K562 (cell line): ENCODE measurements at regions not wholly inside any gene's neighbourhood (a gene's known extent, or its start where the extent isn't known, plus 50 kb on each side); places are given as distances from the start of the nearest gene placed in this dataset.

Source experiments
- BCOR ChIP-seq: fragments of 450-650 bp; IDR thresholded peaks from 2 replicates; pipeline ENCODE4 v1.6.1; 2016
- ESRRA ChIP-seq: fragments of 450-650 bp; IDR thresholded peaks from 2 replicates; pipeline ENCODE4 v1.6.1; 2014; ENCODE audit warnings: low read depth, mild to moderate bottlenecking, moderate library complexity, borderline replicate concordance
- FOXA3 ChIP-seq, 2 experiments: fragments of 450-650 bp in 1 of 2; sonication (generic) in 1 of 2; formaldehyde crosslinking; IDR thresholded peaks in 1 of 2; conservative IDR thresholded peaks in 1 of 2; 2 replicates each; pipeline versions ENCODE4 v1.4.0 to v1.8.0; 2020 to 2022; ENCODE audit warnings: mild to moderate bottlenecking in 2 of 2, missing genetic modification reagents in 1 of 2
- FOXK2 ChIP-seq, 2 experiments: fragments of 450-650 bp; IDR thresholded peaks in 1 of 2; conservative IDR thresholded peaks in 1 of 2; 2 replicates each; pipeline ENCODE4 v1.6.1; 2016; ENCODE audit warnings: low read depth in 2 of 2, mild to moderate bottlenecking in 1 of 2
- HMG20A ChIP-seq: fragments of 450-650 bp; formaldehyde crosslinking; conservative IDR thresholded peaks from 2 replicates; pipeline ENCODE4 v1.4.0; 2020; ENCODE audit warnings: mild to moderate bottlenecking, mixed read lengths
- HMGN3 ChIP-seq: IDR thresholded peaks from 2 replicates; pipeline ENCODE4 v1.6.1; 2011; ENCODE audit warnings: borderline replicate concordance, low read depth, mild to moderate bottlenecking, mixed read lengths, low read length; ENCODE audit not compliant: insufficient read length; ENCODE audit errors: extremely low read depth
- IFI16 ChIP-seq: fragments of 250-450 bp; sonication (Bioruptor Pico); IDR thresholded peaks from 2 replicates; pipeline ENCODE4 v2.1.2; 2022; ENCODE audit warnings: mild to moderate bottlenecking, inconsistent platforms
- ILK ChIP-seq: fragments of 450-650 bp; IDR thresholded peaks from 2 replicates; pipeline ENCODE4 v1.6.1; 2016; ENCODE audit warnings: missing genetic modification characterization, low read depth, mild to moderate bottlenecking, missing compliant biosample characterization, moderate library complexity, borderline replicate concordance
- LARP7 ChIP-seq: fragments of 450-650 bp; IDR thresholded peaks from 2 replicates; pipeline ENCODE4 v1.6.1; 2016
- LEF1 ChIP-seq: fragments of 450-650 bp; IDR thresholded peaks from 2 replicates; pipeline ENCODE4 v1.6.1; 2016; ENCODE audit warnings: mild to moderate bottlenecking
- MIER1 ChIP-seq: fragments of 450-650 bp; IDR thresholded peaks from 2 replicates; pipeline ENCODE4 v1.6.1; 2016; ENCODE audit warnings: antibody characterized with exemption, mild to moderate bottlenecking, low read depth
- PHTF2 ChIP-seq: fragments of 250-450 bp; sonication (Bioruptor Pico); IDR thresholded peaks from 2 replicates; pipeline ENCODE4 v1.5.0; 2021; ENCODE audit warnings: mild to moderate bottlenecking
- RBM25 ChIP-seq: fragments of 200-400 bp; formaldehyde crosslinking; IDR thresholded peaks from 2 replicates; pipeline ENCODE4 v1.6.1; 2018; ENCODE audit warnings: low read length, low read depth, moderate library complexity; ENCODE audit not compliant: severe bottlenecking
- SNIP1 ChIP-seq: fragments of 450-650 bp; IDR thresholded peaks from 2 replicates; pipeline ENCODE4 v1.7.1; 2017; ENCODE audit warnings: low read depth, mild to moderate bottlenecking
- SREBF2 ChIP-seq: sonication (generic); formaldehyde crosslinking; IDR thresholded peaks from 2 replicates; pipeline ENCODE4 v1.4.0; 2020; ENCODE audit warnings: mild to moderate bottlenecking, missing genetic modification reagents
- TGIF2 ChIP-seq: sonication (generic); formaldehyde crosslinking; IDR thresholded peaks from 2 replicates; pipeline ENCODE4 v1.8.1; 2022; ENCODE audit warnings: mild to moderate bottlenecking, missing genetic modification reagents, moderate library complexity
- TRIM28 ChIP-seq: fragments of 450-650 bp; IDR thresholded peaks from 2 replicates; pipeline ENCODE4 v1.6.1; 2017
- XRCC5 ChIP-seq: fragments of 200-400 bp; formaldehyde crosslinking; IDR thresholded peaks from 2 replicates; pipeline ENCODE4 v1.6.1; 2017; ENCODE audit warnings: low read depth, mild to moderate bottlenecking, low read length
- ZNF699 ChIP-seq: fragments of 250-450 bp; sonication (Bioruptor Pico); IDR thresholded peaks from 2 replicates; pipeline ENCODE4 v1.8.0; 2021; ENCODE audit warnings: mild to moderate bottlenecking, moderate library complexity; ENCODE audit not compliant: insufficient replicate concordance
- ZSCAN29 ChIP-seq: fragments of 450-650 bp; IDR thresholded peaks from 2 replicates; pipeline ENCODE4 v1.6.1; 2017
- TF ChIP-seq, protein P1 (sequence below): sonication (generic); formaldehyde crosslinking; IDR thresholded peaks from 2 replicates; pipeline ENCODE4 v1.8.0; 2023; ENCODE audit warnings: mild to moderate bottlenecking, missing genetic modification reagents
- TF ChIP-seq, protein P2 (sequence below): fragments of 450-650 bp; IDR thresholded peaks from 2 replicates; pipeline ENCODE4 v1.6.1; 2017; ENCODE audit warnings: mild to moderate bottlenecking, moderate library complexity
- TF ChIP-seq, protein P3 (sequence below), 2 experiments: fragments of 450-650 bp; IDR thresholded peaks; 2 replicates each; pipeline ENCODE4 v1.6.1; 2016
- TF ChIP-seq, protein P4 (sequence below): sonication (generic); formaldehyde crosslinking; IDR thresholded peaks from 2 replicates; pipeline ENCODE4 v1.8.0; 2022; ENCODE audit warnings: missing genetic modification reagents, mild to moderate bottlenecking, borderline replicate concordance

DNA sequence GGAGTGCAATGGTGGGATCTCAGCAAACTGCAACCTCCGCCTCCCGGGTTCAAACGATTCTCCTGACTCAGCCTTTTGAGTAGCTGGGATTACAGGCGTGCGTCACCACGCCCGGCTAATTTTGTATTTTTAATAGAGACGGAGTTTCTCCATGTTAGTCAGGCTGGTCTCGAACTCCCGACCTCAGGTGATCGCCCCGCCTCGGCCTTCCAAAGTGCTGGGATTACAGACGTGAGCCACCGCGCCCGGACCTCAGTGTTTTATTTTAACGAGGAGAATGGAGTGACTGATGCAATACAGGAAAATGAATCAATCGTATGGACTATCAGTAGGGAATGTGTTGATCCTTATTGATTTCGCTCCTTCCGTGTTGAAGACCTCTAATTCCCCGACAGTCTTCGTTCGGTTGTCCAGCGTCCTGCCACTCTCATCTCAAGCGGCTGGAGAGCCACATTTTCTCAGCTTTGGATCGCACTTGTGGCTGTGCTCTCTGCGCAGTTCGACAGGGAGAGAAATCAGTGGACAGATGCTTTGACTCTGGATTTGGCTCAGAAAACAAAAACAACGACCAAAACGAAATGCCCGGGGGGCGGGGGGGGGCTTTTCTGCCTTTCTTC is 166.2 kb downstream of the TRIM27 start (continued):
- TF ChIP-seq HMGN3 (no peak), XRCC5 (no peak), TGIF2 (no peak), ZNF699 (CRISPR knock-in tag) (no peak), IFI16 (CRISPR knock-in tag) (no peak), SNIP1 (no peak), ZSCAN29 (peak; percentile 6; the same call in 1 of the 2 replicates), LARP7 (no peak), RBM25 (no peak), BCOR (peak; percentile 93), SREBF2 (CRISPR knock-in tag) (no peak), MIER1 (0 out of 2 replicates have a peak, but pooled peaks have one; percentile 16), ESRRA (no peak; the same call in 1 of the 2 replicates), PHTF2 (CRISPR knock-in tag) (no peak), FOXK2 (conservative IDR thresholded peaks at IDR 0.05 in 1 of 2, IDR thresholded peaks at IDR 0.05 in 1 of 2; ENCODE audit: low read depth in 2 of 2) (no peak; a peak in 2 of 4 replicates), FOXA3 (CRISPR knock-in tag; conservative IDR thresholded peaks at IDR 0.05 in 1 of 2, IDR thresholded peaks at IDR 0.05 in 1 of 2) (no peak), HMG20A (CRISPR knock-in tag) (no peak), TRIM28 (peak; percentile 79), ILK (tag) (no peak), LEF1 (no peak)
- TF ChIP-seq, protein P1, sequence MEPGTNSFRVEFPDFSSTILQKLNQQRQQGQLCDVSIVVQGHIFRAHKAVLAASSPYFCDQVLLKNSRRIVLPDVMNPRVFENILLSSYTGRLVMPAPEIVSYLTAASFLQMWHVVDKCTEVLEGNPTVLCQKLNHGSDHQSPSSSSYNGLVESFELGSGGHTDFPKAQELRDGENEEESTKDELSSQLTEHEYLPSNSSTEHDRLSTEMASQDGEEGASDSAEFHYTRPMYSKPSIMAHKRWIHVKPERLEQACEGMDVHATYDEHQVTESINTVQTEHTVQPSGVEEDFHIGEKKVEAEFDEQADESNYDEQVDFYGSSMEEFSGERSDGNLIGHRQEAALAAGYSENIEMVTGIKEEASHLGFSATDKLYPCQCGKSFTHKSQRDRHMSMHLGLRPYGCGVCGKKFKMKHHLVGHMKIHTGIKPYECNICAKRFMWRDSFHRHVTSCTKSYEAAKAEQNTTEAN: 0 out of 2 replicates have a peak, but pooled peaks have one; percentile 17
- TF ChIP-seq, protein P2, sequence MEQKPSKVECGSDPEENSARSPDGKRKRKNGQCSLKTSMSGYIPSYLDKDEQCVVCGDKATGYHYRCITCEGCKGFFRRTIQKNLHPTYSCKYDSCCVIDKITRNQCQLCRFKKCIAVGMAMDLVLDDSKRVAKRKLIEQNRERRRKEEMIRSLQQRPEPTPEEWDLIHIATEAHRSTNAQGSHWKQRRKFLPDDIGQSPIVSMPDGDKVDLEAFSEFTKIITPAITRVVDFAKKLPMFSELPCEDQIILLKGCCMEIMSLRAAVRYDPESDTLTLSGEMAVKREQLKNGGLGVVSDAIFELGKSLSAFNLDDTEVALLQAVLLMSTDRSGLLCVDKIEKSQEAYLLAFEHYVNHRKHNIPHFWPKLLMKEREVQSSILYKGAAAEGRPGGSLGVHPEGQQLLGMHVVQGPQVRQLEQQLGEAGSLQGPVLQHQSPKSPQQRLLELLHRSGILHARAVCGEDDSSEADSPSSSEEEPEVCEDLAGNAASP: no peak
- TF ChIP-seq, protein P3, sequence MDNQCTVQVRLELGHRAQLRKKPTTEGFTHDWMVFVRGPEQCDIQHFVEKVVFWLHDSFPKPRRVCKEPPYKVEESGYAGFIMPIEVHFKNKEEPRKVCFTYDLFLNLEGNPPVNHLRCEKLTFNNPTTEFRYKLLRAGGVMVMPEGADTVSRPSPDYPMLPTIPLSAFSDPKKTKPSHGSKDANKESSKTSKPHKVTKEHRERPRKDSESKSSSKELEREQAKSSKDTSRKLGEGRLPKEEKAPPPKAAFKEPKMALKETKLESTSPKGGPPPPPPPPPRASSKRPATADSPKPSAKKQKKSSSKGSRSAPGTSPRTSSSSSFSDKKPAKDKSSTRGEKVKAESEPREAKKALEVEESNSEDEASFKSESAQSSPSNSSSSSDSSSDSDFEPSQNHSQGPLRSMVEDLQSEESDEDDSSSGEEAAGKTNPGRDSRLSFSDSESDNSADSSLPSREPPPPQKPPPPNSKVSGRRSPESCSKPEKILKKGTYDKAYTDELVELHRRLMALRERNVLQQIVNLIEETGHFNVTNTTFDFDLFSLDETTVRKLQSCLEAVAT (IDR thresholded peaks at IDR 0.05): peak in 1 of 2 experiments; percentile 93; a peak in 3 of 4 replicates
- TF ChIP-seq, protein P4, sequence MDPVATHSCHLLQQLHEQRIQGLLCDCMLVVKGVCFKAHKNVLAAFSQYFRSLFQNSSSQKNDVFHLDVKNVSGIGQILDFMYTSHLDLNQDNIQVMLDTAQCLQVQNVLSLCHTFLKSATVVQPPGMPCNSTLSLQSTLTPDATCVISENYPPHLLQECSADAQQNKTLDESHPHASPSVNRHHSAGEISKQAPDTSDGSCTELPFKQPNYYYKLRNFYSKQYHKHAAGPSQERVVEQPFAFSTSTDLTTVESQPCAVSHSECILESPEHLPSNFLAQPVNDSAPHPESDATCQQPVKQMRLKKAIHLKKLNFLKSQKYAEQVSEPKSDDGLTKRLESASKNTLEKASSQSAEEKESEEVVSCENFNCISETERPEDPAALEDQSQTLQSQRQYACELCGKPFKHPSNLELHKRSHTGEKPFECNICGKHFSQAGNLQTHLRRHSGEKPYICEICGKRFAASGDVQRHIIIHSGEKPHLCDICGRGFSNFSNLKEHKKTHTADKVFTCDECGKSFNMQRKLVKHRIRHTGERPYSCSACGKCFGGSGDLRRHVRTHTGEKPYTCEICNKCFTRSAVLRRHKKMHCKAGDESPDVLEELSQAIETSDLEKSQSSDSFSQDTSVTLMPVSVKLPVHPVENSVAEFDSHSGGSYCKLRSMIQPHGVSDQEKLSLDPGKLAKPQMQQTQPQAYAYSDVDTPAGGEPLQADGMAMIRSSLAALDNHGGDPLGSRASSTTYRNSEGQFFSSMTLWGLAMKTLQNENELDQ (CRISPR knock-in tag): no peak
